Stimulated activated CD8-positive, alpha-beta memory T cell treated with anti-CD3 and anti-CD28 coated beads, Interleukin-15, amount 100 ng/mL, for 48 hours (primary cell): ENCODE measurements at regions not wholly inside any gene's neighbourhood (a gene's known extent, or its start where the extent isn't known, plus 50 kb on each side); places are given as distances from the start of the nearest gene placed in this dataset.

Experiments used
- DNase-seq, 2 donors: peaks; one replicate each; pipeline ENCODE4 v3.0.0-alpha.2; 2020; ENCODE audit warnings: low read depth in 2 of 2

DNA sequence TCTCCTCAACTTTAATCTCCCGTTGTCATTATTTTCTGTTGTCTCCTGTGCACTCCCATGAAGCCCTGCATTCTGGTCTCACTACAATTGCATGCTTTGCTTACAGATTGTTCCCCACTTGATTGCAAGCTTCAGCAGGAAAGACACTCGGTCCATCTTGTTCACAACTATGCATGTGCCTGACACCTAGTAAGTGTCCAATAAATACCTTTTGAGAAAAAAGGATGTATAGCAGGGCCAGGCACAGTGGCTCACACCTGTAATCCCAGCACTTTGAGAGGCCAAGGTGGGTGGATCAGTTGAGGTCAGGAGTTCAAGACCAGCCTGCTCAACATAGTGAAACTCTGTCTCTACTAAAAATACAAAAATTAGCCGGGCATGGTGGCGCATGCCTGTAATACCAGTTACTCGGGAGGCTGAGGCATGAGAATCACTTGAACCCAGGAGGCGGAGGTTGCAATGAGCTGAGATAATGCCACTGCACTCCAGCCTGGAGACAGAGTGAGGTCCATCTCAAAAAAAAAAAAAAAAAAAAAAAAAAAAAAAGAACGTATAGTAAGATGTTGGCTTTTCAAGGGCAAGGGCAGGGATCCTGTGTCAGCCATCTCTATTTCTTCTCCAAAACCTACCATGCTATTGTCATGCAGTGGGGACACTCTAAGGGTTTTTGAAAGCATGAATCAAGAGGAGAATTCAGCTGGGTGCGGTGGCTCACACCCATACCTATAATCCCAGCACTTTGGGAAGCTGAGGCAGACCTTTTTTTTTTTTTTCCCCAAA is 338.3 kb downstream of the MYCN start:
- no peak for DNase-seq

DNA sequence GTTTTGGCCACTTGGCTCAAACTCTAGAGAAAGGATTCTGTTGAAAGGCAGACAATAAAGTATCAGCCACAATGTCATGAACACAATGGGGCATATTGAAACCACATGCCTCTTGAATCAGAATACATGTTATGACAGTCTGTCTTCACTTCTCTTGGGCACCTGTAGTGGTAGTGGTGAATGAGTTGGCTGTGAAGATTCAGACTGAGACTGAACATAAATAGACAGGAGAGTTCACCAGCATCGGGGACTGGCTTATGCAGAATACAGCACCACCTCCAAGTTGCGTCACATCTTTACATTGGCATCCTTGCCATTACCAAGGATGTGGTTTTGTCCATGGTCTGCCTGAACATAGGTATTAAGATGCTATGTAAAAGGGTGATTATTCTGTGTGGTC is 336.8 kb downstream of the MYCN start:
- DNase-seq = no peak

DNA sequence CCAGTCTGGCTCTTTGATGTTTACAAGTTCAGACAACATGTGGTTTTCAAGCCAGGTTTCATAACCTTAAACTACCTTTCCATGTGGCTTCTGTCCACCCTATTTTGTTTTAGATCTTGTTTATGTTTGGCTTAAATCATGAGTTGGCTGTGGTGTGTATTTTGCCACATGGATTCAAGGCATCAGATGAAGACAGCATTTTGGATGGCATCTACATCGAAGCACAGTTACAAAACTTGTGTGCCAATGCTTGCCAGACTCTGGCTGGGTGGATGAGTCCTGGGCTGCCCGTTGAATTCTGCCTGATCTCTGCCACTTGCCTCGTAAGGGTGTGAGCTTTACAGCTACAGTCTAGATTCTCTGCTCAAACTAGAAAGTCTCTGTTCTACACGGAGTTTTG is 335.3 kb downstream of the MYCN start:
- DNase-seq = no peak

DNA sequence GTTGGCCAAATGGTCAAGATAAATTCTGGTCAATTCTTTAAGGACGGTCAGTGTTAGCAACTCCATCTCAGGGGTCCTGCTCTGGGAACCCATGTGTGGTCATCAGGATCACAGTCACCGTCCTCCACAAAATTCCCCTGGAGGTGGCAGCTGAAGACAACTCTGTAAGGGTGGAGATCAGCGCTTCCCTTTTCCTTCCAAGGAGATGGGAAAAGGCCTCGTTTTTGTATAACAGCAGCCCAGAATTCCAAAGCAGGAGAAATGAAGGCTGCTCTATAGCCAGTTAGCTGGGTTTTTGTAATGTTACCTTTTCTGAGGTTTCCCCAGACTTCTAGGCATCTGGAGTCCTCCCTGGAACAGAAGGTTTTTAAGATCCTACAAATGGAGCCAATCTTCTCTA is 334.8 kb downstream of the MYCN start:
- DNase-seq = no peak

DNA sequence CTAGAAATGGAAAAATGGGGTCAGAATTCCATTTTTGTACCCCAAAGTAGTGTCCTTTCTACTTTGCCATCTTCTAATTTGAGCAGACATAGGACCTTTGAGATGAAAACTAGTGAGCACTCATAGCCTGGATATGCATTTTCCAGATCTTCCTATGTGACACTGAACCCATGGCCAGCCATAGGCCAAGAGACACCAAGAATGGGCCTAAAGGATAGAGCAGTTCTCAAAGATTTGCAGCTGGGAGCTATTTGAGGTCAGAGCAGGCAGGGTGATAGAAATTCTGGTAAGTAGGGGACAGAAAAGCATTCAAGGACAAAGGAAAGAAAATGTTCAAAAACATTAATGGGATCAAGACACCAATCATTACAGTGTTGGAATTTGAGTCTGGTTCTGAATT is 332.8 kb downstream of the MYCN start:
- DNase-seq = no peak

DNA sequence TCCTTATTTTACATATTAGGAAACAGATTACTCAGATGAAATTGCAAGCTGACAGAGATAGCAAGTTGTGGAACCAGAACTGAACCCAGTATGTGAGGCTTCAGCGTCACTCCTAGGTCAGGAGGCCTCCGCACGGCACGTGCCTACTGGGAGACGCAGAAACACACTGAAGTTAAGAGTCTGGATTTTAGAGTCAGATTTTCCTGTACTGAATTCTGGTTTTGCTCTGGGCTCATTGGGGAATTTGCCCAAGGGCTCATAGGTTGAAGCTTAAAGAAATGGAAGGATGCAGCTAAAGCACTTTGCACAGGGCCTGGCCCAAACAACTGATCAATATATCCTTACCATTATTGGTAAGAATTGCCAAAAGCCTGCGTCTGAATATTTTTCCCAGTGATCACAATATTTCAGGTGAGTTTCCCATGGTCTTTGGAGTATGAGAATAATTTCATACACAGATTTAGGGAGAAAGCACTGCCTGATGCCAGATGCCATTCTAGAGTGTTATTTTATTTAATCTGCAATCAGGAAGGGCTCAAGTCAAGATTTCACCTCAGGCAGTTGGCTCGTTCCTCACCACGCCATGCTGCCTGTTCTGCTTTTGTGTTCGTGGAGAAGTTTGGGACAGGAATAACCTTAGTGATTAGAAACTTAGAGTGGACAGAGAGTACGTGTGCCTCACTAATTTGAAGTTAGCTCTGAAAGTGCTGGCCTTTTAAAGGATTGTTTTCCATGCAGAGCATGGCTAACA is 331.9 kb downstream of the MYCN start:
- DNase-seq = no peak

DNA sequence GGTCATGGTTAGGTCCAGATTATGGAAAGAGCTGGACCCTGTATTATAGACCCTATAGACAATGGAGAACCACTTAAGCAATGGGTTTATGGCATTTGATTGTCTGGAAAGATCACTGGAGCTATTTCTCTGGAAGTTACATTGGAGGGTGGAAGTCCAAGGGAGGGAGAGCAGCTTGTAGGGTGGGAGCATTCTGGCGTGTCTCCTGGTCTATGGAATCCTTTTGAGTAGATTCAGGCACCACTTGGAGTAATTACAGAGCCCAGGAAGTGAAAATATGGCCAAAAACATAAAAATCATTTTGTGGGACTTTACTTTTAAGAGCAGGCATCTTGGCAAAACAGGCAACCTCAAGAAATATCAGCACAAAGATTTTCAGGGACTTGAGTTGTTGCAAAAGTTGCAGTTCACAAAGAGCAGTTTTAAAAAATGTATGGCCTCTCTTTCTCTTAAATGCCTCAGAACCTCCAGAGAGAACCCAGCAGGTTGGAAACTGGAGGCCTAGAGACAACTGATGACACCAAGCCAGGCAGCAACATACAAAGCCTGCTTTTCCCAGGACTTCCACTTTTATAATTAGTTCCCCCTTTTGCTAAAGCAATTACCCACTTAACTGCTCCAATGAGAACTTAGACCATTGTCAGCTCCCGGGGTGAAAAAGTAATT is 331.0 kb downstream of the MYCN start:
- DNase-seq = no peak

DNA sequence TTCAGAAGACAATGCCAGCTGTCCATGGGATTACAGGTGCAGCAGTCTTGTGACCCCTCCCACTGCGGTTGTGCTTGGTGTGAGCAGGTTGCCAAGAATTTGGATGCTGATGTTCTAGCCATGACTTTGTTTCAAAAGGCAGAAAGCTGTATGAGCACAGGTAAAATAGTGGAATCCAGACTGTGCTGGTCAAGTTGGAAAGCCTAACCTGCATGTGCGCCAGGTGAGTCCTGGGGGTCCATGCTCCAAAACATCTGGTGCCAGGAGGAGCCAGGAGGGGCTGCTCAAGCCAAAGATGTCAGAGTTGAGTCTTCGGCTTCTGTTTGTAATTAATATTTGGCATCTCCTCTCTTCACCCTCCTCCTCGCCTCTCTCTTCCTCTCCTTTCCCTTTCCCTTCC is 330.1 kb downstream of the MYCN start:
- no peak for DNase-seq

DNA sequence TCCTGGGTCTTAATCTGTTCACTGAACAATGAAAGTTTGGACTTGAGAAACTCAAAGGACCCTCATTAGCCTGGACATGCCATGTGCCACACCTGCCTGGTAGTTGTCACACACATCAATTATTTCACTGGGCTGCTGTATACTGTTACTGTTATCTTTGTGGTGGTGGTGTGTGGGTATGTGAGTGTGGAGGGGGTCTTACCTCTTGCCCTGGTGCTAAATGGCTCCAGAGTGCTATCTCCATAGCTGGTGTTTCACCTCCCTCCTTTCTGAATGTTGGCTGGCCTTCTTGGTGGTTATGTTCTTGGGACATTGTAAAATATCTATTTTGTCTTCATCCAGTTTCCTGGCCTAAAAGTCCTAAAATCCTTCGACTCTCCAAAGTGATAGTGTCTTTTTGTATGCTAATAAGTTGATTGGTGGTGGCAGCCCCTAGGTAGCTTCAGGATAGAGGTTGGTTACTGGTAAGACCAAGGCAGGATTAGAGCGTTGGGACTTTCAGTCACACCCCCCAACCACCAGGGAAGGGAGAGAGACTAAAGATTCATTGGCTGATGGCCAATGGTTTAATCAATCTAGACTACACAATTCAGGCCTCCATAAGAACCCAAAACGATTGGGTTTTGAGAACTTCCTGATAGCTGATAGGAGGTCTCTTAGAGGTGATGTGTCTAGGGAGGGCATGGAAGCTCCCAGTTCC is 328.1 kb downstream of the MYCN start:
- no peak for DNase-seq

DNA sequence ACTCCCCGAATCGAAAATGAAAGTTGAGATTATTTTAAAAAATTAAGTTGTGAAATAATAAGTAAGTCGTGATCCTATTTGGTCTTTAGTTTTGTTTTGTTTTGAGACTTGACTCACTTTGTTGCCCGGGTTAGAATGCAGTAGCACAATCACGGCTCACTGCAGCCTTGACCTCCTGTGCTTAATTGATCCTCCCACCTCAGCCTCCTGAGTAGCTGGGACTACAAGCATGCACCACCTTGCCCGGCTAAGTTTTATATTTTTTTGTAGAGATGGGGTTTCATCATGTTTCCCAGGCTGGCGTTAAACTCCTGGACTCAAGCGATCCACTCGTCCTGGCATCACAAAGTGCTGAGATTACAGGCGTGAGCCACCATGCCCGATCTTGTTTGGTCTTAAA is 326.2 kb downstream of the MYCN start:
- no peak for DNase-seq

DNA sequence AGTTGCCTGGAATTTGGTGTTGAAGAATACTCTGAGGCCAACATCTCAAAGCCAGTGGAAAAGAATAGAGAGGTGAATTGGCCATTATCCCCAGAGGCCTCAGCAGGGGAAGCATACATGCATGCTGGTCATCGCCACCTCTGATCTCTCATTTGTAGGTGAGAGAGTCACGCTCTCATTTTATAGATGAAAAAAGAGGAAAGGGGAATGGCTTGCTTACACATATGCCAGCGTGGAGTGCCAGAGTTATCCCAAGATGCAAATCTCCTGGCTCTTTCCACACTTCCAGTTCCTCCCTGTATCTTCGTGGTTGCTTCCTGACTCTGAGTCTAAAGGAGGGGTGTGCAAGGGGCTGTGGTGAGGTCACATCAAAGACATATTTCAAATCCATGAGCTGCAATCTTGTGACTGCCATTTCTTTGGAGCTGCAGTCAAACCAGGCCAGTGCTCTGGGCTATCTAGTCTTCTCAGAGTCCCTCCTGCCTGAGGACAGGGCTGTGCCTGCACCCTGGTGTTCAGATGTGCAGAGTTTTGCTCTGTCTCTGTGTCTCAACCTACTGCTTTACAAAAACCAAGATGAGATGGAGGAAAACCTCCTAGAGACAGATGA is 324.7 kb downstream of the MYCN start:
- no peak for DNase-seq

DNA sequence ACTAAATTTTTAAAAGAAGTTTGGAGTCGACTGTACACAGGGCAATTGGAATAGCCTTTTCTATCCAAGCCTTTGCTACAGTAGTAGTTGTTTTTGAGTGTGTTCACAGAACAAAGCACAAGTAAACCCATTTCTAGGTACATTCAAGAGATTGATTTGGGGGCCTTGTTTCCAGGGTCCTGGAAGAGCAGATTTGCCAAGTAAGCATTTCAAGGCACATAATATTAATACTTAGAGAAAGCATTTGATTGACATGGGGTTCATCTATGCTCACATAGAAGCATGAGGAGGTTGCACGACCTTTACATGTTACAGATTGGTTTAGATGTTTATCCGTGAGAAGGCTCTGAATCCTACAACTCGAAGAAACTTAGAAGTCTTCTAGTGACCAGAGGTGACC is 324.1 kb downstream of the MYCN start:
- DNase-seq = no peak

DNA sequence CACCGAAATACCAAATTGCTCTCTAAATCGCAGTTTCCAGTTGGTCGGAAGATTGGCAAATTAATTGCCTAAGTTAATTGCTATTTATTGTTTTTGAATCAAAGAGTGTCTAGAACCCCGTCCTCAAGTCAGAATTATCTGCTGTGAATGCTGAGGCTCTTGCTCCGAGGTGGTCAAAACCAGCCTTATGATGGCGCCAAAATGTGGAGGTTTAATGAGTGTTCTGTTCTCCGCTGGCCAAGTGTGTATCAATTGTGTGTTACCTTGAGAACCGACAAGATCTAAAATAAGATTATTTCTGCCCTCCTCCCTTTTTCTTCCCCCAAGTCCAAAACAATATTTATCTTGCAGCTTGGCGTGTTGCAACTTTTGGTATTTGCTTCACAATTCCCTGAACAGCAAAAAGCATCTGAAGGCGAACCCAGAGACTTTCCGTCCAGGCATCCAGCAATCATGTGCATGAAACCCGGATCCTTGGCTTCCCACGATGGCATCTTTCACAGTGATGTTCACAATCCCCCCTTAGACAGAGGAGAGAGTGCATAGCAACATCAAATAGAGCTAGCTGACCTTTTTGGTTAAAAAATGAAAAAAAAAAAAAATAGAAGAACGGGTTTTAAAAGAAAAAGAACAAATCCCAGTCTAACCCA is 323.0 kb downstream of the MYCN start:
- no peak for DNase-seq

DNA sequence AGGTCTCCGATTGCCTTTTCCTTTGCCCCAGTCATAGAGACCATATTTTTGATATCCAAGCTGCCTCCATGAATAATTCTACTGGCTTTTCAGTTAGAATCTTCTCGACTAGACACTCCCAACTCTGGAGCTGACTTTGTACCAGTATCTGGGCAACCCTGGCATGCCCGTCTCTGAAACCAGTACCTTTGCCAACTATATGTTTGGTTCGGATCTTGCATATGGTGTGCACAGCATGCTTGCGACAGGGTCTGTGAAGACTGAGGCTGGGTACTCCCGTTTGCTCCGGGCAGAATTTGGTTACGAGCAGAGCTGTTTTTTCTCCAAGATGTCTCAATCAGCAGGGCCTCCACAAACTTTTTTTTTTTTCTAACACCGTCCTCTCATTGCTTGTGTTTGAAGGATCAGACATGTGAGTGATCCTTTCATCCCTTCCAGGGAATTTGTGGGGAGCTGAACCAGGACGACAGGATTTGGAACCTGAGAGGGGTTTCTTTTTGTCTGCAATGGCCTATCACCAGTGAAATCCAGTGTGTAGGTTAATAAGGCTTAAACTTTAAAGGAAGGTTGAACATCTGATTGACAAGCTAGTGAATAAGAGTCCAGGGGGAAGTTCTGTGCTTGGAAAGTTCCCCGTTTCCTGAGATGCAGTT is 322.3 kb downstream of the MYCN start:
- DNase-seq = no peak

DNA sequence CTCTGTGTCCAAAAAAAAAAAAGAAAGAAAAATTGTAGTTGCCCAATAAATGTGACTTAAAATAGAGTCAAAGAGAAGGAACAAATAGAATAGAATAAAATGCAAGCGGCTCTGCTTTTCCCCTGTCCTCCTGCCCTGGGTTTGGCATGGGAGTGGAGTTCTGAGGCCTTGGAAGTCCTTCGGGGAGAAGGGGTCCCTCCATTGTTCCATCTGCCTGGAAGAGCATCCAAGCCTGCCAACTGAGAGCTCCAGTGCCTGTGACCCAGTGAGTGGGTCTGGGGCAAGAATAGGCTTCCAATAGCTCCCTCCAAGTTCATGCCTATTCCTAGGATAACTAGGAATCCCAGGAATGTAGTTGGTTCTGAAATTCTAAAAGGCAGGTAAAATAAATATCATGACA is 321.4 kb downstream of the MYCN start:
- DNase-seq = no peak

DNA sequence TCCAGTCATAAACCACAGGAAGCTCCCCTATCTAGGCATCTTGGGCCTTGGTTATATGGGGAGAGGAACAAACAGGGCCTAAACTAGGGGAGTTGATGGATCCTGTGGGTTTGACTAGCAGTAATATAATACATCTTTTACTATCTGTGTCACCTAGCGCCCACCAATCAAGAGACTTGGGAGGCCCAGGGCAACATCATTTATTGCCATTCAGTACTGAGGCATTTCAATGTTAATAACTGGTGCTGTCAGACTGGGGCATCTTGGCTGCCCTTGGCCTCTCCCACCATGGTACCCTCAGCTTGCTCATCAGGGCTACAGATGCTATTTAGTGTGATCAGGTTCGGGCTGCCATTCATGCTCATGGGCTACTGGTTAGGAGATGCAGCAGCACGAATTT is 320.7 kb downstream of the MYCN start:
- DNase-seq = no peak

DNA sequence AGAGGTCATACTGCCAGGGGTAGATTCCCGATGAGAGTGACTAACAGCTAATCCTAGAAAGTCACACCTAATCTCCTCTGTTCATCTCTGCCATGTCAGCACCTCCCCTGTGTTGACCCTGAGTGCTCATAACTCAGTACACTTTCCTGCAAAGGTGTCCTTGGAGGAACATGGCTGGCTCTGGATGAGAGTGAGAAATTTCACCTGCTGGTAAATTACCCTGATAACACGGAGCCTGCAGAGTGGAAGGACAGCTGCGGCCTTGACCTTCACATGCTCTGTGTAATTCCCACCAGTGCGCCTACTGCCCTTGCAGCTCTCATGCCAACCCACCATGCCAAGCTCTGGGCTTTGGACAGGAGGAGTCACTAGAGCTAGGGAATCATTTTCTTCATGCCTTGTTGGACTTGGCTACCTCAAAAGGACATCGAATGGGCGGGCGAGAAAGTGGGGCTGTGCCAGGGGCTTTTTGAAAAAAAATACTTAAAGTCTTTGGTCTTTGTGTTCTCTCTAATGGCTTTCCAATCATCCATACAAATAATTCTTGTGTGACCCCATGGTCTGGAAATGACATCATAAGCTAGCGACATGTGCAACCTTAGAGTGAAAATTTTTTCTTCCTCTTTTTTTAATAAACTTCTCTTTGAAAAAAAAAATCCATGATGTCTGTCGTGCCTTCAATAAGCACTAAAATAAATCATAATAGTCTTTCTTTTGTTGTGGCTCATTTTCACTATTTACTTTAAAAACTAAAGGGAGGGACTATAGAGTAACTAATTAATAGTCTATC is 319.9 kb downstream of the MYCN start:
- no peak for DNase-seq

DNA sequence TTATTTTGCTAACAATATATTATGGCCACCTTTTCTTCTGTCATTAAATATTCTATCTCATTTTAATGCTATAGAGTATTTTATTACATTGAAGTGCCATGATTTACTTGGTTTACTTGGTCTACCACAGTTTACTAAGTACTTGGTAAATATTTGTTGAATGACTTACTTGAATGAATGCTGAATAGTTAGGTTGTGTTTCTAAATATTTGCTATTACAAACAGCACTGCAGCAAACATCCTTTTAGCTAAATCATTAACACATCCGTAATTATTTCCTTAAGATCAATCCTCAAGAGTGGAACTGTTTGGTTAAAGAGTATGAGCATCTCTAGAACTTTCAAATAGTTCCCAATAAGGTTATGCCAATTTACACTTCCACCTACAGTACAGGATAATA is 318.7 kb downstream of the MYCN start:
- no peak for DNase-seq

DNA sequence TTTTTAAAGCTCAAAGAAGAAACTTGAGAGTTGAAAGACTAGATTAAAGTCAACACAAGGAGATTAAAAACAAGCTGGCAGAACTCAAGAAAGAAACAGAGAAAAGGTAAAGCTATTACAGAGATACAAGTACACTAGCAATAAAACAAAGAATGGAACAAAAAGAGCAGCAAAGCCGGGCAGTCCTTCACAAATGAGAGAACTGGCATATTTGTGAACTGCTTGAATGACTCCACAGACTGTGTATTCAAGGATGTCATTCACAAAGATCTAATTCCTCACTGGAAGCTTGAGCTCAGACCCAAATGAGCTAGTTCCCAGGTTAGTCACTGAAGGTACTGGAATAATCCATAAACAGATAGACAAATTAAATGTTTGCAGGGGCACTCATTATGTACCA is 318.0 kb downstream of the MYCN start:
- DNase-seq = no peak
